A549 (cell line): ENCODE measurements at regions not wholly inside any gene's neighbourhood (a gene's known extent, or its start where the extent isn't known, plus 50 kb on each side); places are given as distances from the start of the nearest gene placed in this dataset.

ENCODE experiments used
- ATAC-seq, 2 experiments: fragments of 200-7000 bp in 1 of 2; fragments of >200 bp in 1 of 2; cut with Nextera tagmentation in 1 of 2; cut with Tn5 transposase in 1 of 2; 3 replicates each; pipeline versions ENCODE4 v1.8.0 to v1.9.1; 2018 to 2020; ENCODE audit warnings: mild to moderate bottlenecking in 1 of 2, moderate library complexity in 1 of 2
- CTCF ChIA-PET: fragments of 300-600 bp; sonication (Branson Sonifier 250); formaldehyde crosslinking; extraction: SDS; loops from one replicate; lab custom pipeline; 2021; ENCODE audit warnings: antibody characterized with exemption, inconsistent platforms; lab: Yijun Ruan, JAX
- POLR2A ChIA-PET: fragments of 350-600 bp; formaldehyde crosslinking; extraction: SDS; loops from one replicate; lab custom pipeline; 2021; ENCODE audit warnings: antibody characterized with exemption, inconsistent platforms; lab: Yijun Ruan, JAX
- DNase-seq, 2 experiments: peaks; one replicate each; pipeline versions ENCODE4 v3.0.0 to v3.0.0-alpha.2; 2011 to 2016; ENCODE audit warnings: low read depth in 1 of 2, low spot score in 1 of 2
- FAIRE-seq: peaks from 2 replicates; lab custom pipeline; 2011; peaks lifted over from hg19 to GRCh38; lab: Jason Lieb, UNC
- H3K27ac ChIP-seq, 2 experiments: fragments of >200 bp; sonication (Bioruptor Twin); formaldehyde crosslinking; 3 replicates each; pipeline ENCODE4 v1.5.1; 2016 to 2017
- H3K4me1 ChIP-seq: fragments of >200 bp; sonication (Bioruptor Twin); formaldehyde crosslinking; 3 replicates; pipeline ENCODE4 v1.6.1; 2016
- H3K4me2 ChIP-seq: fragments of >200 bp; sonication (Bioruptor Twin); formaldehyde crosslinking; 3 replicates; pipeline ENCODE4 v1.6.1; 2016
- H3K4me3 ChIP-seq: fragments of >200 bp; sonication (Bioruptor Twin); formaldehyde crosslinking; 3 replicates; pipeline ENCODE4 v1.5.1; 2016
- H3K9me3 ChIP-seq: fragments of >200 bp; sonication (Bioruptor Twin); formaldehyde crosslinking; 3 replicates; pipeline ENCODE4 v1.6.1; 2016
- BHLHE40 ChIP-seq: IDR thresholded peaks from 2 replicates; pipeline ENCODE4 v1.6.1; 2012; ENCODE audit warnings: low read depth, low read length, inconsistent platforms
- CBX2 ChIP-seq: fragments of 200-600 bp; sonication (generic); IDR thresholded peaks from 2 replicates; pipeline ENCODE4 v1.6.1; 2016; ENCODE audit warnings: low read depth, mild to moderate bottlenecking, borderline replicate concordance
- CBX8 ChIP-seq: fragments of 200-600 bp; sonication (generic); IDR thresholded peaks from 2 replicates; pipeline ENCODE4 v1.6.1; 2016
- CEBPB ChIP-seq, 2 experiments: fragments of >200 bp in 1 of 2; sonication (Bioruptor Twin) in 1 of 2; formaldehyde crosslinking in 1 of 2; IDR thresholded peaks; 2 replicates each; pipeline ENCODE4 v1.6.1; 2012 to 2016
- ESRRA ChIP-seq: fragments of 150-350 bp; IDR thresholded peaks from 2 replicates; pipeline ENCODE4 v1.6.1; 2014; ENCODE audit warnings: mild to moderate bottlenecking, low read length, borderline replicate concordance
- FOSL2 ChIP-seq, 2 experiments: fragments of 450-650 bp in 1 of 2; fragments of >200 bp in 1 of 2; sonication (Bioruptor Twin) in 1 of 2; formaldehyde crosslinking; IDR thresholded peaks; 2 replicates each; pipeline versions ENCODE4 v1.5.0 to v1.6.1; 2016 to 2020; ENCODE audit warnings: mild to moderate bottlenecking in 1 of 2, moderate library complexity in 1 of 2
- FOXS1 ChIP-seq: fragments of 250-450 bp; sonication (Bioruptor Pico); IDR thresholded peaks from 2 replicates; pipeline ENCODE4 v1.5.0; 2020; ENCODE audit warnings: mild to moderate bottlenecking, moderate library complexity
- HEYL ChIP-seq: fragments of 250-450 bp; sonication (Bioruptor Pico); IDR thresholded peaks from 2 replicates; pipeline ENCODE4 v1.8.0; 2021; ENCODE audit warnings: mild to moderate bottlenecking, moderate library complexity
- JUNB ChIP-seq: fragments of >200 bp; sonication (Bioruptor Twin); formaldehyde crosslinking; IDR thresholded peaks from 2 replicates; pipeline ENCODE4 v1.6.1; 2016
- KDM5A ChIP-seq: fragments of 200-600 bp; sonication (generic); IDR thresholded peaks from 2 replicates; pipeline ENCODE4 v1.6.1; 2016; ENCODE audit warnings: antibody characterized with exemption, mild to moderate bottlenecking
- MAZ ChIP-seq: fragments of 150-350 bp; IDR thresholded peaks from 2 replicates; pipeline ENCODE4 v1.6.1; 2014; ENCODE audit warnings: antibody characterized with exemption, low read depth, low read length, borderline replicate concordance
- PHF8 ChIP-seq: fragments of 200-600 bp; sonication (generic); IDR thresholded peaks from 2 replicates; pipeline ENCODE4 v1.6.1; 2016; ENCODE audit warnings: low read depth, mild to moderate bottlenecking, antibody characterized with exemption, moderate library complexity, borderline replicate concordance
- RARB ChIP-seq: fragments of 250-450 bp; sonication (Bioruptor Pico); IDR thresholded peaks from 2 replicates; pipeline ENCODE4 v1.8.0; 2021; ENCODE audit warnings: mild to moderate bottlenecking, moderate library complexity
- REST ChIP-seq: fragments of 200-600 bp; sonication (generic); IDR thresholded peaks from 2 replicates; pipeline ENCODE4 v1.6.1; 2016; ENCODE audit warnings: antibody characterized with exemption, mild to moderate bottlenecking, moderate library complexity
- RFX5 ChIP-seq: fragments of 450-650 bp; IDR thresholded peaks from 2 replicates; pipeline ENCODE4 v1.7.1; 2014; ENCODE audit warnings: antibody characterized with exemption, mild to moderate bottlenecking, moderate library complexity
- TFCP2L1 ChIP-seq: fragments of 250-450 bp; sonication (Bioruptor Pico); IDR thresholded peaks from 2 replicates; pipeline ENCODE4 v1.5.0; 2021; ENCODE audit warnings: mild to moderate bottlenecking
- TP53 ChIP-seq: fragments of 250-450 bp; sonication (Bioruptor Pico); IDR thresholded peaks from 2 replicates; pipeline ENCODE4 v1.5.0; 2021; ENCODE audit warnings: mild to moderate bottlenecking, moderate library complexity
- ZNF302 ChIP-seq: fragments of 250-450 bp; sonication (Bioruptor Pico); IDR thresholded peaks from 2 replicates; pipeline ENCODE4 v1.9.0; 2021; ENCODE audit warnings: inconsistent platforms, mild to moderate bottlenecking, moderate library complexity
- ZSCAN20 ChIP-seq: fragments of 250-450 bp; sonication (Bioruptor Pico); IDR thresholded peaks from 2 replicates; pipeline ENCODE4 v1.8.0; 2022; ENCODE audit warnings: mild to moderate bottlenecking, moderate library complexity
- WGBS: methylation state at CpG from one replicate; pipeline ENCODE4 v1.1.6; 2017; ENCODE audit errors: missing lambda C conversion rate; 5-methylcytosine and 5-hydroxymethylcytosine counted together

- ATAC-seq (no peak), DNase-seq (no peak), FAIRE-seq (no peak)
- no peak for TF ChIP-seq ZNF302 (CRISPR knock-in tag)
- TF ChIP-seq PHF8, result no peak
- no peak for TF ChIP-seq FOSL2 (IDR thresholded peaks at IDR 0.05)
- TF ChIP-seq FOSL2 (CRISPR knock-in tag; IDR thresholded peaks at IDR 0.05), result no peak
- TF ChIP-seq FOXS1 (CRISPR knock-in tag), result no peak
- TF ChIP-seq BHLHE40, result no peak
- no peak for TF ChIP-seq RARB (CRISPR knock-in tag)
- TF ChIP-seq CBX2, result no peak
- no peak for TF ChIP-seq TP53 (CRISPR knock-in tag)
- 62% methylated on average over 3 of the region's 3 CpGs for WGBS
- no peak overlapping the region for H3K4me3 ChIP-seq
- no peaks in the 10 kb centered on the region for H3K9me3 ChIP-seq
- no peak overlapping the region for H3K4me2 ChIP-seq
- H3K27ac ChIP-seq, result no peak overlapping the region
- ChIA-PET CTCF (interaction anchor here (0.7 kb wide), 1 partner anchor 214 kb away, joined by 3 read pairs; no protein-coding TSS in a partner anchor), POLR2A (no interaction called here)
- H3K4me1 ChIP-seq, result no peaks in the 10 kb centered on the region
Observed at GRCh38 chr10:32120147-32120546, 63.9 kb upstream of the KIF5B start.

- no peak overlapping the region for H3K4me3 ChIP-seq
- ChIA-PET POLR2A (no interaction called here), CTCF (no interaction called here)
- H3K9me3 ChIP-seq, result no peaks in the 10 kb centered on the region
- peaks cover 13% of the 10 kb centered on the region for H3K4me1 ChIP-seq
- no peak for FAIRE-seq
- DNase-seq, result no peak
- no peak for ATAC-seq
- 20% methylated on average over 1 of the region's 1 CpG for WGBS
- H3K4me2 ChIP-seq, result no peak overlapping the region
- TF ChIP-seq HEYL (CRISPR knock-in tag), result no peak
- no peak for TF ChIP-seq ZNF302 (CRISPR knock-in tag)
- no peak for TF ChIP-seq MAZ
- TF ChIP-seq TFCP2L1 (CRISPR knock-in tag), result no peak
- TF ChIP-seq RFX5, result no peak
- no peak for TF ChIP-seq RARB (CRISPR knock-in tag)
- TF ChIP-seq, all 56 proteins: peak for 0
- no peak overlapping the region for H3K27ac ChIP-seq
Observed at GRCh38 chr10:32114508-32114907, 58.3 kb upstream of the KIF5B start.

DNA sequence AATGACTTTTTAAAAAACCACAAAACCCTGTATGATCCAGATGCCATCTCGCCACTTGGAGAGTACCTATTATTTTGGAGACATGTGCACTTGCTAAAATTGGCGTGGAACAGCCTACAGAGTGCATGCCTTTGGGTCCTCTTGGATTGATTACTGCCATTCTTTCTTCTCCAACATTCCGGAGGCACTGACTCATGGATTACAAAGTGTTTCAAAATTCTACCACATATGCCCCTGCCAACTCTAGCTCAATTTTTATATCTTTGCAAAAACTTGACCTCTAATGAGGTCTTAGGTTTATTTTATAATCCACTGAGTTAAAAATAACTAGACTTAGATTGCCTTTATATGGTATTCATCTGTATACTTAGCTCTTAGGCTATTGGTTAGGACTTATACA lies 55.8 kb upstream of the KIF5B start:
- peak in 1 of 2 experiments; percentile 15 for DNase-seq
- peak overlapping the region; percentile 37 to 61; a peak in 2 of 6 replicates for H3K27ac ChIP-seq
- ChIA-PET POLR2A (interaction anchor here (0.7 kb wide), 1 partner anchor 55 kb away, joined by 3 read pairs; the partner anchor contains the start of gene KIF5B), CTCF (interaction anchor here (1.5 kb wide), 1 partner anchor 10 kb away, joined by 4 read pairs; no protein-coding TSS in a partner anchor)
- no peaks in the 10 kb centered on the region for H3K9me3 ChIP-seq
- H3K4me3 ChIP-seq, result no peak overlapping the region
- WGBS, result 8% methylated on average over 3 of the region's 3 CpGs
- peak; percentile 13 for FAIRE-seq
- H3K4me2 ChIP-seq, result peak overlapping the region; percentile 30
- TF ChIP-seq ZSCAN20 (CRISPR knock-in tag) (no peak), CEBPB (IDR thresholded peaks at IDR 0.05) (peak in 1 of 2 experiments; percentile 29; a peak in 1 of 4 replicates), ESRRA (no peak), JUNB (0 out of 2 replicates have a peak, but pooled peaks have one; percentile 10), REST (no peak), KDM5A (no peak), FOSL2 (IDR thresholded peaks at IDR 0.05) (no peak), FOSL2 (CRISPR knock-in tag; IDR thresholded peaks at IDR 0.05) (peak; percentile 39; the same call in 1 of the 2 replicates), CBX2 (no peak), CBX8 (no peak)
- peaks cover 13% of the 10 kb centered on the region for H3K4me1 ChIP-seq
- ATAC-seq, result peak; percentile 68 to 76; a peak in 3 of 6 replicates
